ENCODE measurements at regions not wholly inside any gene's neighbourhood (a gene's known extent, or its start where the extent isn't known, plus 50 kb on each side); places are given as distances from the start of the nearest gene placed in this dataset.
"Not testable (repeated sequence)": the region's sequence is repeated elsewhere in the genome, so short reads cannot be mapped to it uniquely, and the experiment has no call there.

GRCh38 chr2:87285139-87285538, 263.5 kb upstream of the PLGLB1 start:
- WGBS, 2 donors (ENCODE audit: low coverage in 1 of 2): 60 to 77% methylated on average over 1 to 4 of the region's 4 CpGs
- not testable (repeated sequence) for H3K27me3 ChIP-seq, H3K9me3 ChIP-seq, H3K4me1 ChIP-seq, H3K27ac ChIP-seq, ATAC-seq, H3K36me3 ChIP-seq, H3K4me3 ChIP-seq

- H3K4me1 ChIP-seq, H3K4me3 ChIP-seq, H3K36me3 ChIP-seq, ATAC-seq, H3K9me3 ChIP-seq, H3K27me3 ChIP-seq, H3K27ac ChIP-seq: not testable (repeated sequence)
- WGBS, 2 donors (ENCODE audit: low coverage in 1 of 2): 40% methylated on average over 2 of the region's 7 CpGs; no CpG with 5 or more reads in 1 of the 2 donors
Measured at GRCh38 chr2:87290566-87291307, 269.1 kb upstream of the PLGLB1 start.

- WGBS, 2 donors (ENCODE audit: low coverage in 1 of 2): 66 to 90% methylated on average over 2 to 3 of the region's 7 CpGs
- H3K36me3 ChIP-seq, ATAC-seq, H3K4me3 ChIP-seq, H3K27ac ChIP-seq, H3K4me1 ChIP-seq, H3K9me3 ChIP-seq, H3K27me3 ChIP-seq: not testable (repeated sequence)
Measured at GRCh38 chr2:87291400-87292200, 270.0 kb upstream of the PLGLB1 start.

GRCh38 chr2:87293931-87294594, 272.4 kb upstream of the PLGLB1 start:
- H3K27me3 ChIP-seq, H3K4me1 ChIP-seq, ATAC-seq, H3K4me3 ChIP-seq, H3K9me3 ChIP-seq, H3K36me3 ChIP-seq, H3K27ac ChIP-seq: not testable (repeated sequence)
- WGBS, 2 donors (ENCODE audit: low coverage in 1 of 2): 83 to 100% methylated on average over 1 to 2 of the region's 2 CpGs

- not testable (repeated sequence) for H3K27me3 ChIP-seq, H3K27ac ChIP-seq, H3K9me3 ChIP-seq, H3K36me3 ChIP-seq, H3K4me3 ChIP-seq, H3K4me1 ChIP-seq
- 40% methylated on average over 1 of the region's 6 CpGs; no CpG with 5 or more reads in 1 of the 2 donors for WGBS, 2 donors (ENCODE audit: low coverage in 1 of 2)
- ATAC-seq: peak; percentile 31
Measured at GRCh38 chr2:87295135-87295534, 273.5 kb upstream of the PLGLB1 start.

GRCh38 chr2:87301349-87301748, 279.7 kb upstream of the PLGLB1 start:
- H3K27me3 ChIP-seq, H3K4me1 ChIP-seq, H3K27ac ChIP-seq, H3K36me3 ChIP-seq, ATAC-seq, H3K9me3 ChIP-seq, H3K4me3 ChIP-seq: not testable (repeated sequence)
- WGBS, 2 donors (ENCODE audit: low coverage in 1 of 2): 66 to 97% methylated on average over 2 to 5 of the region's 6 CpGs

GRCh38 chr2:87301871-87302270, 280.2 kb upstream of the PLGLB1 start:
- not testable (repeated sequence) for H3K9me3 ChIP-seq, H3K4me1 ChIP-seq, H3K27ac ChIP-seq, H3K4me3 ChIP-seq, ATAC-seq, H3K36me3 ChIP-seq, H3K27me3 ChIP-seq
- WGBS, 2 donors (ENCODE audit: low coverage in 1 of 2): no CpG with 5 or more reads among the region's 2 CpGs

GRCh38 chr2:87308621-87309020, 287.0 kb upstream of the PLGLB1 start:
- H3K36me3 ChIP-seq, H3K27me3 ChIP-seq, H3K4me3 ChIP-seq, H3K27ac ChIP-seq, H3K4me1 ChIP-seq, H3K9me3 ChIP-seq: not testable (repeated sequence)
- ATAC-seq: peak; percentile 34
- no CpG with 5 or more reads among the region's 7 CpGs for WGBS, 2 donors (ENCODE audit: low coverage in 1 of 2)

- not testable (repeated sequence) for H3K9me3 ChIP-seq, H3K27me3 ChIP-seq, ATAC-seq, H3K36me3 ChIP-seq, H3K27ac ChIP-seq, H3K4me3 ChIP-seq, H3K4me1 ChIP-seq
- 8% methylated on average over 1 of the region's 3 CpGs; no CpG with 5 or more reads in 1 of the 2 donors for WGBS, 2 donors (ENCODE audit: low coverage in 1 of 2)
Measured at GRCh38 chr2:87309785-87310184, 288.1 kb upstream of the PLGLB1 start.

GRCh38 chr2:87311896-87312441, 290.3 kb upstream of the PLGLB1 start:
- WGBS, 2 donors (ENCODE audit: low coverage in 1 of 2): no CpG with 5 or more reads among the region's 6 CpGs
- ATAC-seq, H3K4me1 ChIP-seq: not testable (repeated sequence)

GRCh38 chr2:87314622-87315021, 293.0 kb upstream of the PLGLB1 start:
- H3K36me3 ChIP-seq, H3K27ac ChIP-seq, H3K4me3 ChIP-seq, H3K27me3 ChIP-seq, H3K4me1 ChIP-seq, ATAC-seq, H3K9me3 ChIP-seq: not testable (repeated sequence)
- no CpG with 5 or more reads among the region's 3 CpGs for WGBS, 2 donors (ENCODE audit: low coverage in 1 of 2)

More at GRCh38 chr2:87311896-87312441, 290.3 kb upstream of the PLGLB1 start:
- H3K27me3 ChIP-seq, H3K36me3 ChIP-seq, H3K9me3 ChIP-seq, H3K27ac ChIP-seq, H3K4me3 ChIP-seq: not testable (repeated sequence)

GRCh38 chr2:87315183-87315902, 293.7 kb upstream of the PLGLB1 start:
- H3K27me3 ChIP-seq, H3K36me3 ChIP-seq, ATAC-seq, H3K9me3 ChIP-seq, H3K27ac ChIP-seq, H3K4me3 ChIP-seq, H3K4me1 ChIP-seq: not testable (repeated sequence)
- WGBS, 2 donors (ENCODE audit: low coverage in 1 of 2): 44% methylated on average over 2 of the region's 6 CpGs; no CpG with 5 or more reads in 1 of the 2 donors

- not testable (repeated sequence) for ATAC-seq, H3K4me3 ChIP-seq, H3K27me3 ChIP-seq, H3K27ac ChIP-seq, H3K4me1 ChIP-seq, H3K9me3 ChIP-seq, H3K36me3 ChIP-seq
- 100% methylated on average over 1 of the region's 1 CpG; no CpG with 5 or more reads in 1 of the 2 donors for WGBS, 2 donors (ENCODE audit: low coverage in 1 of 2)
Measured at GRCh38 chr2:87317193-87317592, 295.5 kb upstream of the PLGLB1 start.
